ENCODE measurements at regions not wholly inside any gene's neighbourhood (a gene's known extent, or its start where the extent isn't known, plus 50 kb on each side); places are given as distances from the start of the nearest gene placed in this dataset.

GRCh38 chr9:96067004-96067403, 191.5 kb downstream of the ERCC6L2 start:
- no peak overlapping the region for H2AFZ ChIP-seq (ENCODE audit: low read length)
- H4K20me1 ChIP-seq (ENCODE audit: insufficient read depth, low read length), result no peaks in the 10 kb centered on the region
- no peak for DNase-seq (ENCODE audit: low spot score)
- TF ChIP-seq EZH2phosphoT487 (IDR thresholded peaks at IDR 0.05; ENCODE audit: borderline replicate concordance, low read depth, low read length) (no peak), CTCF (conservative IDR thresholded peaks at IDR 0.05; ENCODE audit: low read length) (no peak)
- H3K79me2 ChIP-seq (ENCODE audit: insufficient read depth, low read depth, low read length), result no peaks in the 10 kb centered on the region
- POLR2A ChIA-PET, result no interaction called here
- H3K4me3 ChIP-seq (ENCODE audit: low read depth, low read length, poor library complexity, severe bottlenecking), result no peak overlapping the region
- H3K9me3 ChIP-seq (ENCODE audit: low read length), result no peaks in the 10 kb centered on the region
- H3K4me1 ChIP-seq (ENCODE audit: insufficient read depth, low read length, poor library complexity, severe bottlenecking), result no peaks in the 10 kb centered on the region
- H3K9me2 ChIP-seq (ENCODE audit: insufficient read depth, low read length), result no peaks in the 10 kb centered on the region
- no peak overlapping the region for H3K27ac ChIP-seq (ENCODE audit: low read depth, low read length, poor library complexity, severe bottlenecking)
- CTCF ChIA-PET (ENCODE audit: unreplicated experiment), result no interaction called here
- H3K36me3 ChIP-seq (ENCODE audit: insufficient read depth, low read length), result no peaks in the 10 kb centered on the region
- no TSS peak for BruUV-seq (replicated peaks)
- intact Hi-C loops (cut with micrococcal nuclease; ENCODE audit: unreplicated experiment), result no loop called here
- no peak overlapping the region for H3K4me2 ChIP-seq (ENCODE audit: low read length)

DNA sequence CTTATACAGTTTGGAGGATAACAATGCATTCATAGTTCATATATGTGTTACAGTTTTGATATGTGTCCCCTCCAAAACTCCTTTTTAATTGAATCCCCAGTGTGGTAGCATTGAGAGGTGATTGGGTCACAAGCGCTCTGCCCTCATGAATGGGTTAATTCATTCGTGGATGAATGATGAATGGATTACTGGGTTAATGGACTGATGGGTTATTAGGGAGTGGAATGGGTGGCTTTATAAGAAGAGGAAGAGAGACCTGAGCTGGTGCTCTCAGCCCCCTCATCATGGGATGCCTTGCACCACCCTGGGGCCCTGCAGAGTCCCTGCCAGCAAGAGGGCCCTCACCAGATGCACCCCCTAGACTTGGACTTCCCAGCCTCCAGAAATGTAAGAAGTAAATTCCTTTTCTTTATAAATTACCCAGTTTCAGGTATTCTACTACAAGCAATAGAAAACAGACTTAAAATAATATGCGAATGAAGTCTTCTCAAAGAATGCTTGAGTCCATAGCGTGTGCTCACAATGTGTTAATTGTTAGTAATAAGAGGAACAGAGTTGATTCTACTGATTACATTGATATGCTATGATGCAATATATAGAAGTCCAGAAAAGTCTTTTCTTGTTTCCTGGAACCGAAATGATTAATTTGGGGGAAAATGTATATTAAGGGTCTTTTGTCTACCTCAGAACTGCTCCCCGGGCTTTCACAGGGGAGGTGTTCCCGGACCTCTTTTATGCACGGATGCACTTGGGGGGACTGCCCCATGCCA, 190.2 kb downstream of the ERCC6L2 start:
- H3K36me3 ChIP-seq (ENCODE audit: insufficient read depth, low read length), result no peaks in the 10 kb centered on the region
- H4K20me1 ChIP-seq (ENCODE audit: insufficient read depth, low read length), result no peaks in the 10 kb centered on the region
- intact Hi-C loops (cut with micrococcal nuclease; ENCODE audit: unreplicated experiment), result no loop called here
- no peaks in the 10 kb centered on the region for H3K79me2 ChIP-seq (ENCODE audit: insufficient read depth, low read depth, low read length)
- H3K9me3 ChIP-seq (ENCODE audit: low read length), result no peaks in the 10 kb centered on the region
- H2AFZ ChIP-seq (ENCODE audit: low read length), result no peak overlapping the region
- ChIA-PET POLR2A (no interaction called here), CTCF (ENCODE audit: unreplicated experiment) (no interaction called here)
- no TSS peak for BruUV-seq (replicated peaks)
- H3K27ac ChIP-seq (ENCODE audit: low read depth, low read length, poor library complexity, severe bottlenecking), result no peak overlapping the region
- no peaks in the 10 kb centered on the region for H3K4me1 ChIP-seq (ENCODE audit: insufficient read depth, low read length, poor library complexity, severe bottlenecking)
- TF ChIP-seq CTCF (conservative IDR thresholded peaks at IDR 0.05; ENCODE audit: low read length), result no peak
- no peak for TF ChIP-seq EZH2phosphoT487 (IDR thresholded peaks at IDR 0.05; ENCODE audit: borderline replicate concordance, low read depth, low read length)
- H3K4me3 ChIP-seq (ENCODE audit: low read depth, low read length, poor library complexity, severe bottlenecking), result no peak overlapping the region
- no peaks in the 10 kb centered on the region for H3K9me2 ChIP-seq (ENCODE audit: insufficient read depth, low read length)
- no peak for DNase-seq (ENCODE audit: low spot score)
- H3K4me2 ChIP-seq (ENCODE audit: low read length), result no peak overlapping the region

DNA sequence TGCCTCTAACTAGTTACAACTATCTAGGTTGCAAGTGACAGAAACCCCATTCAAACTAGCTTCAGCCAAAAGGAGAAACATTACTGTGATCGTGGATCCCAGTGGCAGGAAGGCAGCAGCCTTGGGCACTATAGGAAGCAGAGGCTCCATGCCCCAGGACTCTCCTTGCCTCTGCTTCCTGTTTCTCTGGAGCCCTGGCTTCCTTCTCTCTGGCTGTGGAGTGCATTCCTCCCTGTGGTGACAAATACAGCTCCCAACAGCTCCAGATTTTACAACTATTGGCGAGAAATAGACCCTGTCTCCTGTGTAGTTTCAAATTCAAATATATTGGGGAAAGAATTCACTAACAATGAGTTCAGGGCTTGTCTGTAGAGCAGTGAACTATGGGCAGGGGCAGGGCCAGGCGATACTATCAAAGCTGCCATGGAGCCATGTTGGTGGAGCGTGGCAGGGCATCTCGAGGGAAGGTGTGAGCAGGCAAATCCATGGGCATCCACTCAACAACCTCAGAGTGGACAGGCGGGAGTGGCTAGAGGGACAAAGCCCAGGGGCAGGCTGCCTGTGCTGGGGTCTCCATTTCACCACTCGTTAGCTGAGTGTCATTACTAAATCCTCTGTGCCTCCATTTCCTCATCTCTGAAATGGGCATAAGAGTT, 189.5 kb downstream of the ERCC6L2 start:
- Histone ChIP-seq H3K79me2 (ENCODE audit: insufficient read depth, low read depth, low read length) (no peaks in the 10 kb centered on the region), H3K4me3 (ENCODE audit: low read depth, low read length, poor library complexity, severe bottlenecking) (no peak overlapping the region), H2AFZ (ENCODE audit: low read length) (no peak overlapping the region), H3K27ac (ENCODE audit: low read depth, low read length, poor library complexity, severe bottlenecking) (no peak overlapping the region), H3K36me3 (ENCODE audit: insufficient read depth, low read length) (no peaks in the 10 kb centered on the region), H3K4me2 (ENCODE audit: low read length) (no peak overlapping the region), H3K9me3 (ENCODE audit: low read length) (no peaks in the 10 kb centered on the region), H3K9me2 (ENCODE audit: insufficient read depth, low read length) (no peaks in the 10 kb centered on the region), H3K4me1 (ENCODE audit: insufficient read depth, low read length, poor library complexity, severe bottlenecking) (no peaks in the 10 kb centered on the region), H4K20me1 (ENCODE audit: insufficient read depth, low read length) (no peaks in the 10 kb centered on the region)
- ChIA-PET POLR2A (interaction anchor here (0.6 kb wide), 1 partner anchor 1161 kb away, joined by 3 read pairs; no protein-coding TSS in a partner anchor), CTCF (ENCODE audit: unreplicated experiment) (no interaction called here)
- intact Hi-C loops (cut with micrococcal nuclease; ENCODE audit: unreplicated experiment), result no loop called here
- TF ChIP-seq EZH2phosphoT487 (IDR thresholded peaks at IDR 0.05; ENCODE audit: borderline replicate concordance, low read depth, low read length) (no peak), CTCF (conservative IDR thresholded peaks at IDR 0.05; ENCODE audit: low read length) (no peak)
- no TSS peak for BruUV-seq (replicated peaks)
- DNase-seq (ENCODE audit: low spot score), result no peak
